ENCODE measurements at regions not wholly inside any gene's neighbourhood (a gene's known extent, or its start where the extent isn't known, plus 50 kb on each side); places are given as distances from the start of the nearest gene placed in this dataset.

GRCh38 chr9:26677965-26678706 is 214.5 kb downstream of the CAAP1 start:
- Histone ChIP-seq H3K27me3 (no peaks in the 10 kb centered on the region), H3K4me1 (ENCODE audit: insufficient read depth) (no peaks in the 10 kb centered on the region), H3K4me3 (no peak overlapping the region), H3K9me3 (no peaks in the 10 kb centered on the region), H3K27ac (no peak overlapping the region), H3K36me3 (no peaks in the 10 kb centered on the region)
- TF ChIP-seq CTCF (IDR thresholded peaks at IDR 0.05) (no peak), EP300 (IDR thresholded peaks at IDR 0.05) (no peak), POLR2A (IDR thresholded peaks at IDR 0.05) (no peak)
- no peak for DNase-seq
- 55 to 58% (median 56%) methylated on average over 4 of the region's 4 CpGs for WGBS, 3 donors
- intact Hi-C loops (cut with DNase I) = no loop called here

- WGBS, 3 donors = 50 to 70% (median 50%) methylated on average over 3 of the region's 3 CpGs
- Histone ChIP-seq H3K36me3 (no peaks in the 10 kb centered on the region), H3K4me3 (no peak overlapping the region), H3K4me1 (ENCODE audit: insufficient read depth) (no peaks in the 10 kb centered on the region), H3K27ac (no peak overlapping the region), H3K9me3 (no peaks in the 10 kb centered on the region), H3K27me3 (no peaks in the 10 kb centered on the region)
- DNase-seq = no peak
- intact Hi-C loops (cut with DNase I) = no loop called here
- no peak for TF ChIP-seq CTCF (IDR thresholded peaks at IDR 0.05)
- no peak for TF ChIP-seq POLR2A (IDR thresholded peaks at IDR 0.05)
- no peak for TF ChIP-seq EP300 (IDR thresholded peaks at IDR 0.05)
Observed at GRCh38 chr9:26675035-26675434, 217.6 kb downstream of the CAAP1 start.

GRCh38 chr9:26673261-26673660 is 219.3 kb downstream of the CAAP1 start:
- TF ChIP-seq POLR2A (IDR thresholded peaks at IDR 0.05) (no peak), CTCF (IDR thresholded peaks at IDR 0.05) (no peak), EP300 (IDR thresholded peaks at IDR 0.05) (no peak)
- Histone ChIP-seq H3K36me3 (no peaks in the 10 kb centered on the region), H3K4me3 (no peak overlapping the region), H3K27ac (no peak overlapping the region), H3K27me3 (no peaks in the 10 kb centered on the region), H3K9me3 (no peaks in the 10 kb centered on the region), H3K4me1 (ENCODE audit: insufficient read depth) (no peaks in the 10 kb centered on the region)
- DNase-seq = no peak
- intact Hi-C loops (cut with DNase I) = no loop called here

GRCh38 chr9:26669701-26670670 is 222.6 kb downstream of the CAAP1 start:
- intact Hi-C loops (cut with DNase I) = no loop called here
- DNase-seq = no peak
- H3K9me3 ChIP-seq = no peaks in the 10 kb centered on the region
- no peaks in the 10 kb centered on the region for H3K4me1 ChIP-seq (ENCODE audit: insufficient read depth)
- 66 to 79% (median 71%) methylated on average over 5 of the region's 5 CpGs for WGBS, 3 donors
- H3K27me3 ChIP-seq = no peaks in the 10 kb centered on the region
- no peak overlapping the region for H3K27ac ChIP-seq
- TF ChIP-seq POLR2A (IDR thresholded peaks at IDR 0.05) (no peak), EP300 (IDR thresholded peaks at IDR 0.05) (no peak), CTCF (IDR thresholded peaks at IDR 0.05) (no peak)
- no peaks in the 10 kb centered on the region for H3K36me3 ChIP-seq
- H3K4me3 ChIP-seq = no peak overlapping the region
